ENCODE measurements at regions not wholly inside any gene's neighbourhood (a gene's known extent, or its start where the extent isn't known, plus 50 kb on each side); places are given as distances from the start of the nearest gene placed in this dataset.

DNA sequence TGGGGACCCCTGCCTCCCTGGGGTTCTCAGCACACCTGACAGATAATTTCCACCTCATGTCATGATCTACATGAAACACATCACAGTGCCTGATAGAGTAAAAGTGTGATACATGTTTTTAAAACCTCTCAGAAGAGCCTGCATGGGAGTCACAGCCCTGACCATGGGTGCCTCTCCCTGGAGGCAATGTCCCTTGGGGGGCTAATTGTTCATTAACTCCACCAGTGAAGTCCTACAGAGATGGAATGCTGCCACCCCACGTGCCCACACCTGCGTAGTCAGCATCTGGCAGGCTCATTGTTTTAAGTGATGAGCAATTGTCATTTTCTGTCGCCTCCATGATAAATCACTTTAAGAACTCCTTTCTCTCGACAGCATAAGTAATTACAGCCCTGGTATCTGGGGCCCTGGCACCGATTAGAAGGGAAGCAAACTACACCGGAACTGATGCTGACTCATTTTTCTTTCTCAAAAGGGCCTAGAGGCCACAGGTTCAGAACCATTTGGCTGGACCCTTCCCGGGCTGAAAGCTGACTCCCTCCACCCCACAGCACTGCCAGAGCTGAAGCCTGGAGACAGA is 109.6 kb upstream of the GJB5 start:
- Mint-ChIP-seq H3K4me1 (no peaks in the 10 kb centered on the region), H3K27ac (no peak overlapping the region), H3K4me3 (no peak overlapping the region), H3K27me3 (ENCODE audit: low read depth) (peaks cover 86% of the 10 kb centered on the region), H3K36me3 (no peaks in the 10 kb centered on the region), H3K9me3 (no peaks in the 10 kb centered on the region)
- no peak for TF ChIP-seq CTCF (IDR thresholded peaks at IDR 0.05; ENCODE audit: unreplicated experiment)
- DNase-seq (ENCODE audit: low spot score in 2 of 2, unreplicated experiment in 2 of 2) = no peak

DNA sequence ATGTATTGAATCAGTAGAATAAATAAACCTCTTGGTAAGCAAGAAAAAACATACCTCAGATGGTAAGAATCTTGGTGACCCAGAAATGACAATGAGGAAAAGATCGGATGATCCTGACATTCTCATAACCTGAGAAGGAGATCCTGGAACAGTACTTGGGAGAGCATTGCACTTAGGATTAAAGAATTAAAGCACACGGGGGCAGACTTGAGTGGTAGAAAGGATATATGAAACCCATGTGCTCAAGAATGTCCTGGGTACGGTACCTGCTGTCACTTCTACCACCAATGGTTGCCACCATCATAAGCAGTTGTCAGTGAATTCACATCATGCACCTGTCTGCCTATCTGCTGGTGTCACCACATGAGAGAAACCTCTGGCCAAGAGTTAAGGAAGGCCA is 108.9 kb upstream of the GJB5 start:
- no peak for DNase-seq (ENCODE audit: low spot score in 2 of 2, unreplicated experiment in 2 of 2)
- H3K4me1 Mint-ChIP-seq = no peaks in the 10 kb centered on the region
- no peak overlapping the region for H3K4me3 Mint-ChIP-seq
- no peaks in the 10 kb centered on the region for H3K36me3 Mint-ChIP-seq
- H3K27me3 Mint-ChIP-seq (ENCODE audit: low read depth) = peaks cover 86% of the 10 kb centered on the region
- H3K27ac Mint-ChIP-seq = no peak overlapping the region
- TF ChIP-seq CTCF (IDR thresholded peaks at IDR 0.05; ENCODE audit: unreplicated experiment) = no peak
- no peaks in the 10 kb centered on the region for H3K9me3 Mint-ChIP-seq

- no peaks in the 10 kb centered on the region for H3K9me3 Mint-ChIP-seq
- no peak overlapping the region for H3K27ac Mint-ChIP-seq
- no peaks in the 10 kb centered on the region for H3K4me1 Mint-ChIP-seq
- H3K4me3 Mint-ChIP-seq = no peak overlapping the region
- H3K36me3 Mint-ChIP-seq = no peaks in the 10 kb centered on the region
- peaks cover 85% of the 10 kb centered on the region for H3K27me3 Mint-ChIP-seq (ENCODE audit: low read depth)
- no peak for DNase-seq (ENCODE audit: low spot score in 2 of 2, unreplicated experiment in 2 of 2)
- no peak for TF ChIP-seq CTCF (IDR thresholded peaks at IDR 0.05; ENCODE audit: unreplicated experiment)
These were observed 106.3 kb upstream of the GJB5 start for GRCh38 chr1:34648501-34648900.

GRCh38 chr1:34650090-34650489 is 104.8 kb upstream of the GJB5 start:
- Mint-ChIP-seq H3K27ac (no peak overlapping the region), H3K36me3 (no peaks in the 10 kb centered on the region), H3K4me3 (no peak overlapping the region), H3K4me1 (no peaks in the 10 kb centered on the region), H3K9me3 (no peaks in the 10 kb centered on the region), H3K27me3 (ENCODE audit: low read depth) (peaks cover 86% of the 10 kb centered on the region)
- DNase-seq (ENCODE audit: low spot score in 2 of 2, unreplicated experiment in 2 of 2) = no peak
- TF ChIP-seq CTCF (IDR thresholded peaks at IDR 0.05; ENCODE audit: unreplicated experiment) = no peak

DNA sequence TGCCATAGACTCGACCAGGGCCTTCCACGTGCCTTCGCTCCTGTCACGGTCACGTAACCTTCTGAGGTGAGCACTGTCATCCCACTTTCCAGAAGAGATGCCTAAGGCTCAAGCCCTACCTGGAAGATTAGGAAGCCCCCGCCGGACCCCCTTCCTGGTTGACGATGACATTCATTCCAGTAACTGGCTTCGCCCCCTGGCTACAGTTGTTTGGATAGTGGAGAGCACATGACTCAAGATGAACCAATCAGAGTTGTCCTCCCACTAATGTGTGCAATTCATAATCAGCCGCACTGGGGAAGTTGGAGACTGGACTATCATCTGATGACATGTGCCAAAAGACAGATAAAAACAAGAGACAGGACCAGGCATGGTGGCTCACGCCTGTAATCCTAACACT is 104.0 kb upstream of the GJB5 start:
- Mint-ChIP-seq H3K36me3 (no peaks in the 10 kb centered on the region), H3K27me3 (ENCODE audit: low read depth) (peaks cover 86% of the 10 kb centered on the region), H3K27ac (no peak overlapping the region)

More for the DNA sequence above, 104.0 kb upstream of the GJB5 start:
- DNase-seq (ENCODE audit: low spot score in 2 of 2, unreplicated experiment in 2 of 2) = no peak
- Mint-ChIP-seq H3K4me3 (no peak overlapping the region), H3K9me3 (no peaks in the 10 kb centered on the region), H3K4me1 (no peaks in the 10 kb centered on the region)
- no peak for TF ChIP-seq CTCF (IDR thresholded peaks at IDR 0.05; ENCODE audit: unreplicated experiment)

All from mesothelial cell of epicardium (in vitro differentiated cells).